GM13977 (cell line): ENCODE measurements at regions not wholly inside any gene's neighbourhood (a gene's known extent, or its start where the extent isn't known, plus 50 kb on each side); places are given as distances from the start of the nearest gene placed in this dataset.
"Not testable (repeated sequence)": the region's sequence is repeated elsewhere in the genome, so short reads cannot be mapped to it uniquely, and the experiment has no call there.

Experiments
- DNase-seq: peaks from one replicate; pipeline ENCODE4 v3.0.0; 2012; ENCODE audit warnings: low spot score
- in situ Hi-C: fragments of 300-500 bp; cut with MboI; formaldehyde crosslinking; loops from one replicate; pipeline ENCODE4 v1.12.0; 2022; ENCODE audit warnings: low sequenced_read_pairs, low pct_unique_long_range_greater_than_20kb, mixed read lengths, inconsistent platforms; ENCODE audit not compliant: unreplicated experiment
- TF ChIP-seq, protein P1 (sequence below): IDR thresholded peaks from 2 replicates; pipeline ENCODE4 v1.5.1; 2012; ENCODE audit warnings: mild to moderate bottlenecking, control low read depth; ENCODE audit not compliant: insufficient read depth; ENCODE audit errors: extremely low read depth, missing control alignments

DNA sequence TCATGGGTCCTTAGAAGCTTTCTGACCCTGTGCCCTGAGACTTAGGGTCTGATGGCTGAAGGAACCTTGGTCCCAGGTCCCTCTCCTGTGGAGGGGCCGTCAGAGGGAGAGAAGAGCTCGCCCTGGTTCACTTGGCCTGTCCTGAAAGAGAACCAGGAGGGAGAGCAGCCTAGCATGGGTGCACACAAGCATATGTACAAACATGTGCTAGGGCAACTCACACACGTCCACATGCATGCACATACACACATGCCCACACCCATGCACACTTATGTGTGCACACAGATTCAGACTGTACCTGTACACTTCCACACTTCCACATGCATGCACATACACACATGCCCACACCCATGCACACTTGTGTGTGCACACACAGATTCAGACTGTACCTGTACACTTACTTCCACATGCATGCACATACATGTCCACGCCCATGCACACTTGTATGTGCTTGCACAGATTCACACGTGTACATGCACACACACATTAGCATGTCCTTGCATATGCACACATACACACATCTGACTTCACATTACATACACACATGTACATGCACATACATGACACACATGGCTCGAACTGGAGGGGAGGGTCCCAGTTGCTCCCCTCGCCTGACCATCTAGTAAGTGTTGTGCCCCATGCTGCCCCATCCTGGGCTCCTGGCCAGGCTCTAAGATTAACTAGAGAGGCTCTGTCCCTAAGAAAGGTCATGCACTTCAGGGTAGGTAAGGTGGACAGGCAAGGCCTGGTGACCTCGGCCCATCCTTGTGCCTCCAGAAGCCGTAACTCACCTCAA lies 122.0 kb downstream of the METRNL start:
- no peak for DNase-seq
- in situ Hi-C loops, result no loop called here
- TF ChIP-seq, protein P1, sequence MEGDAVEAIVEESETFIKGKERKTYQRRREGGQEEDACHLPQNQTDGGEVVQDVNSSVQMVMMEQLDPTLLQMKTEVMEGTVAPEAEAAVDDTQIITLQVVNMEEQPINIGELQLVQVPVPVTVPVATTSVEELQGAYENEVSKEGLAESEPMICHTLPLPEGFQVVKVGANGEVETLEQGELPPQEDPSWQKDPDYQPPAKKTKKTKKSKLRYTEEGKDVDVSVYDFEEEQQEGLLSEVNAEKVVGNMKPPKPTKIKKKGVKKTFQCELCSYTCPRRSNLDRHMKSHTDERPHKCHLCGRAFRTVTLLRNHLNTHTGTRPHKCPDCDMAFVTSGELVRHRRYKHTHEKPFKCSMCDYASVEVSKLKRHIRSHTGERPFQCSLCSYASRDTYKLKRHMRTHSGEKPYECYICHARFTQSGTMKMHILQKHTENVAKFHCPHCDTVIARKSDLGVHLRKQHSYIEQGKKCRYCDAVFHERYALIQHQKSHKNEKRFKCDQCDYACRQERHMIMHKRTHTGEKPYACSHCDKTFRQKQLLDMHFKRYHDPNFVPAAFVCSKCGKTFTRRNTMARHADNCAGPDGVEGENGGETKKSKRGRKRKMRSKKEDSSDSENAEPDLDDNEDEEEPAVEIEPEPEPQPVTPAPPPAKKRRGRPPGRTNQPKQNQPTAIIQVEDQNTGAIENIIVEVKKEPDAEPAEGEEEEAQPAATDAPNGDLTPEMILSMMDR, result no peak

DNA sequence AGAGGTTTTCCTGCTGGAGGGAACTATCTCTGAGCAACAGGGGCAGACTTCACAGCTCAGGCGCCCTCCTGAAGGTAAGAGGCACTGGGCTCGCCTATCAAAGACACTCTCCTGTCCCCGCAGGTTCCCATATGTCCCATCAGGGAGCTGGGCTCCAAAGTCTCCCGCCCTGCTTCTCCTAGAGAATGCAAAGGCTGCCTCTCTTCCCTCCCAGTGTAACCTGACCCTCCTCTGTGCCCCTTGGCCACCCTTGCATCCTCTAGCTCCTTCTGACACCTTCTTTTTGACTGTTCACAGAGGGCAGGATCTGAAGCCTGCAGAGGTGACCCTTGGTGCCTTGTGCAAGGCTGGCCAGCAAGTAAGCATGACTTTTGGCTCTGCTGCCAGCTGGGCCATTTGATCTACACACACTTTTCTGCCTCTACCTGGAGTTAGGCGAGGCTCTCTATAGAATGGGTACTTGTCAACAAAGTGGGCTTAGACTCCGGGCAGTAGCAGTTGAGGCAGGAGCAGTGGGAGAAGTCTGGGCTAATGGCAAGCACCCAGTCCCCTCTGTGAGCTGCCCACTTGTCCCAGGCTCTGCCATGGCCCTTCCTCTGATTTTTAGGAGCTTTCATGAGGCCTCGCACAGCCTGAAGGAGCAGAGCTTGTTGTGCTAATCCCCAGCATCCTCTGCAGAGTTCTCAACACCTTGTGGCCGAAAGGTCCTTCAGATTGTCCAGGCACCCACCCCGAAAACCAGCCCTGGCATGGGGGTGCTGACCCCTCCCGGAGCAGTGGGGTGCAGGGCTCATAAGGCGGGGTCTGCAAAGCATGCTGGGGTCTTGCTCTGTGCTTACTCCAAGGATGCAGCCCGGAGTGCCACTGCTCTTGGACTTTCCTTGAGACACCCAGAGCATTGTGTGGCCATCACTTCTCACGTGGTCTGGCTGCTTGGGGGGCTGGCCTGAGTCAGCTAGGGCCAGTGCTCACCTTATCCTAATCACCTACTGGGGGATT lies 122.9 kb downstream of the METRNL start:
- DNase-seq, result no peak
- in situ Hi-C loops, result no loop called here
- TF ChIP-seq, protein P1, result no peak

DNA sequence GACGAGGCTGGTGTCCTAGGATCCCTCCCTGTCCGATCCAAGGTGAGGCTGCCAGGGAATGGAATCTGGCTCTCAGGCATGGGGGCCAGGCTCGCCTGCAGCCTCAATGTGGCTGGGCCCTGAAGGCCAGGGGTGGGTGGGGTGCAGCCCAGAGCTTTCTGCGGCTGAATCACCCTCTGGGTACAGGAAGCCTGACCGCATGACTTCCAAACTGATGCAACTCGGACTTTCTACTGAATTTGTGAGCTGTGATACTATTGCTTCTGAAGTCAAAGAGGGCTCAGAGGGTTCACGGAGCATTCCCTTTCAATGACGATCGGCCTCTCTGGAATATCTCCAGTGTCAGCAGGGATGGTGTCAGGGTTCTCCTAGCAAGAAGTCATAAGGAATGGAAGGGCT lies 123.7 kb downstream of the METRNL start:
- DNase-seq, result no peak
- TF ChIP-seq, protein P1, result no peak
- in situ Hi-C loops, result no loop called here

DNA sequence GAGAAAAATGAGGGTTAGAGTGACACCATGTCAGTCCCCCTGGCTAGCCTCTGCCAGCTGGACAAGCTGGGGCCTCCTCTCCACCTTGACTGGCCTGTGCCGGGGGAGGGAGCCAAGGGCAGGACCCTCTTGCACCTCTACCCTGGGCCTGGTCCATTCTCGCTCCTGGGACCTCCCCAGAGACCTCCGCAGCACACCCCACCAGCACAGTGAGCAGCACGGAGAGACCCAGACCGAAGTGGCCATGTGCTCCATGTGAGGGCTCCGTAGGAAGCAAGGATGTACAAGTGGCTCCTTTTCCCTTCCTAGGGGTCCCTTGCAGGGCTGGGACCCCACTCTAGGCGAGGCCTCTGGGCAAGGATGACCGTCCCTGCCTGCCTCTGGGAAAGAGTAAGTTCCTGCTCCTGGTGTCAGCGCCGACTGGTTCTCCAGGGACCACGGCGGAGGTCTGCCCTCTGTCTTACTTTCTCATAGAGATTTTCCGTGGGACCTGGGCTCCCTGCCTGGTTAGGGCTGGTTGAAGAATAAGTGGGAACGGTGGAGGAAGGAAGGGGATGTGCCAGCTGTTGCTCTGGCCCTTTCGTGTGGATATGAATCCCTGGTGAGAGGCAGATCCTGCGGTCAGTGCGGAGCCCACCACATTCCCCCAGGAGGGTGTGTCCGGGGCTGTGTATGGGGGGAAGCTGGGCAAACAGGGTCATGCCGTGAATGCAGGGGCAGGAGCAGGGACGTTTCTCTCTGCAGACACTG lies 124.2 kb downstream of the METRNL start:
- TF ChIP-seq, protein P1, result no peak
- in situ Hi-C loops, result no loop called here
- DNase-seq, result no peak

DNA sequence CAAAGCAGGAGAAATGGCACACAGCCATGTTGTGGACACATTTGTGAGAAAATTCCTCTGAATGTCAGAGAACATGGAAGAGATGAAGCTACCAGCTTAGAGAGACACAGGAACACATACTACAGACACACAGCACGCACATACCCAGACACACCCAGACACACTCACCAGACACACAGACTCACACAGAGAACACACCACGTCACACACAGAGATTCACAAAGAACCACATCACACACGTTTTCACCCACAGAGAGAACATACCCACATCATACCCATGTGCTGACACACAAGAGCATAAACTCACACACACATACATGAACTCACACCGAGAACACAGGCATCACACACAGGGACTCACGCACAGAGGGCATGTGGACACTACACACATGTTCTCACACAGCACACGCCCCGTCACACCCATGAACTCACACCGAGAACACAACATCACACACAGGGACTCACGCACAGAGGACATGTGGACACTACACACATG lies 124.9 kb downstream of the METRNL start:
- in situ Hi-C loops, result no loop called here
- TF ChIP-seq, protein P1, result no peak
- no peak for DNase-seq

DNA sequence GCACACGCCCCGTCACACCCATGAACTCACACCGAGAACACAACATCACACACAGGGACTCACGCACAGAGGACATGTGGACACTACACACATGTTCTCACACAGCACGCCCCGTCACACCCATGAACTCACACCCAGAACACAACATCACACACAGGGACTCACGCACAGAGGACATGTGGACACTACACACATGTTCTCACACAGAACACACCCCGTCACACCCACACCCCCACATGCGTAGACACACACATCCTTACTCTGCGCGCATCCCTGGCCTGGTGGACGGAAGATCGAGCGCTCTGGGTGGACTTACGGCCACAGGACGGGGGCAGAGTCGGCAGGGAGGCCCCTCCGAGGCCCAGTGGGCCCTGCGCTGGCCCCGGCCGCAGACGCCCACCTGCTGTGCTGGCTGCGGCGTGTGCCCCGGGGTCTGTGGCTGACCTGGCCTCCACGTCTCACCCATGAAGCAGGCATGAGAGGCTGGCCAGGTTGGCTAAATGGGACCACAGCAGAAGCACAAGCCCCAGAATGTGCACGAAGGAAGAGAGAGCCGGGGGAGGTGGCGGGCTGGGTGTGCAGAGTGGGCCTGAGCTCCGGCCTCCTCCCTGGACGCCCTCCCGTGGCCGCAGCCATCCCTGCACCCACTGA lies 125.5 kb downstream of the METRNL start:
- DNase-seq, in situ Hi-C loops: not testable (repeated sequence)
